ENCODE measurements at regions not wholly inside any gene's neighbourhood (a gene's known extent, or its start where the extent isn't known, plus 50 kb on each side); places are given as distances from the start of the nearest gene placed in this dataset.

DNA sequence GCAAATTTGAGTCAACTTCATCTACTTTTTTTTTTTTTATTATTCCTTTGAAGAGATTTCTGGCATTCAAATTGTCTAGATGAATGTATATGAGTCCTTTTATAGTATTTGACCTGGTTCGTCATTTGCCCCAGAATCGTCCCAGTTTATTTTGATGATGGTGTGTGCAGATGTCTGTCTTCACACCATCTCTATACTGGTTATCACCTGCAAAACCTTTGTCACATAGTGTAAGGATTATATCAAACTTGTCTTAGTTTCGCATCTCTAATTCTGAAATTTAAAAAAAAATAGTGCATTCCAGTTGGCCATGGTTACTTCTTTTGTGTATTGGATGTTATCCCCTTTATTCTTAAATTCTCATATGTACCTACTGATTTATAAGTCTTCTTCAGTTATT lies 70.5 kb upstream of the CD99 start:
- TF ChIP-seq POLR2A (IDR thresholded peaks at IDR 0.05; ENCODE audit: low read depth) (no peak), POLR2AphosphoS5 (IDR thresholded peaks at IDR 0.05) (no peak), EP300 (IDR thresholded peaks at IDR 0.05) (no peak)
- TF ChIP-seq, protein P1, sequence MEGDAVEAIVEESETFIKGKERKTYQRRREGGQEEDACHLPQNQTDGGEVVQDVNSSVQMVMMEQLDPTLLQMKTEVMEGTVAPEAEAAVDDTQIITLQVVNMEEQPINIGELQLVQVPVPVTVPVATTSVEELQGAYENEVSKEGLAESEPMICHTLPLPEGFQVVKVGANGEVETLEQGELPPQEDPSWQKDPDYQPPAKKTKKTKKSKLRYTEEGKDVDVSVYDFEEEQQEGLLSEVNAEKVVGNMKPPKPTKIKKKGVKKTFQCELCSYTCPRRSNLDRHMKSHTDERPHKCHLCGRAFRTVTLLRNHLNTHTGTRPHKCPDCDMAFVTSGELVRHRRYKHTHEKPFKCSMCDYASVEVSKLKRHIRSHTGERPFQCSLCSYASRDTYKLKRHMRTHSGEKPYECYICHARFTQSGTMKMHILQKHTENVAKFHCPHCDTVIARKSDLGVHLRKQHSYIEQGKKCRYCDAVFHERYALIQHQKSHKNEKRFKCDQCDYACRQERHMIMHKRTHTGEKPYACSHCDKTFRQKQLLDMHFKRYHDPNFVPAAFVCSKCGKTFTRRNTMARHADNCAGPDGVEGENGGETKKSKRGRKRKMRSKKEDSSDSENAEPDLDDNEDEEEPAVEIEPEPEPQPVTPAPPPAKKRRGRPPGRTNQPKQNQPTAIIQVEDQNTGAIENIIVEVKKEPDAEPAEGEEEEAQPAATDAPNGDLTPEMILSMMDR (IDR thresholded peaks at IDR 0.05) = no peak

All from esophagus muscularis mucosa (tissue), 4 donors.